NCI-H226 (cell line): ENCODE measurements at regions not wholly inside any gene's neighbourhood (a gene's known extent, or its start where the extent isn't known, plus 50 kb on each side); places are given as distances from the start of the nearest gene placed in this dataset.
"Not testable (repeated sequence)": the region's sequence is repeated elsewhere in the genome, so short reads cannot be mapped to it uniquely, and the experiment has no call there.

Source experiments
- DNase-seq: peaks from one replicate; pipeline ENCODE4 v3.0.0-alpha.2; 2015

DNA sequence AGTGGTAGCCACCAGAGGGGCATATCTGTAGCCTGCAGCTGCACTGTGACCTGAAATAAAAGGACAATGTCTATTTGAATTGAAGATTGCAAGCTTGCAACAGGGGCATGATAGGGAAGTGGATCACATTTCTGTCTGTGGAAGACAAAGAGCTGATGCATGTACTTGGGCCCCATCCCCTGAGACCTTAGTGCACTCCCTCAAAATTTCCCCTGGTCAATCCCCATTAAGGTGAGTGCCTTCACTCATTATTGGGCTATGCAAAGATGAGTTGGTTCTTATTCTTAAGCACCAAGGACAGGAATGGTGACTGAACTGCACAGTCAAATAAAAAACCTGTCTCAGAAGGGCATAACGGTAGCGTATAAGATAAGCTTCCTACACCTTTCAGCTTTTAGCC, 273.1 kb upstream of the ARSJ start:
- DNase-seq, result no peak

GRCh38 chr4:114257501-114257900, 278.1 kb upstream of the ARSJ start:
- DNase-seq, result peak; percentile 34

DNA sequence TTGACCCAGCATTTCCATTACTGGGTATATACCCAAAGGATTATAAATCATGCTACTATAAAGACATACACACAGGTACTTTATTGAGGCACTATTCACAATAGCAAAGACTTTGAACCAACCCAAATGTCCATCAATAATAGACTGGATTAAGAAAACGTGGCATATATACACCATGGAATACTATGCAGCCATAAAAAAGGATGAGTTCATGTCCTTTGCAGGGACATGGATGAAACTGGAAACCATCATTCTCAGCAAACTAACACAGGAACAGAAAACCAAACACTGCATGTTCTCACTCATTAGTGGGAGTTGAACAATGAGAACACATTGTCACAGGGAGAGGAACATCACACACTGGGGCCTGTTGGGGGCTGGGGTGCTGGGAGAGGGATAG, 283.0 kb upstream of the ARSJ start:
- not testable (repeated sequence) for DNase-seq

GRCh38 chr4:114263233-114263632, 283.8 kb upstream of the ARSJ start:
- DNase-seq, result peak; percentile 76

- DNase-seq, result no peak
These were observed 285.0 kb upstream of the ARSJ start for GRCh38 chr4:114264452-114264851.

DNA sequence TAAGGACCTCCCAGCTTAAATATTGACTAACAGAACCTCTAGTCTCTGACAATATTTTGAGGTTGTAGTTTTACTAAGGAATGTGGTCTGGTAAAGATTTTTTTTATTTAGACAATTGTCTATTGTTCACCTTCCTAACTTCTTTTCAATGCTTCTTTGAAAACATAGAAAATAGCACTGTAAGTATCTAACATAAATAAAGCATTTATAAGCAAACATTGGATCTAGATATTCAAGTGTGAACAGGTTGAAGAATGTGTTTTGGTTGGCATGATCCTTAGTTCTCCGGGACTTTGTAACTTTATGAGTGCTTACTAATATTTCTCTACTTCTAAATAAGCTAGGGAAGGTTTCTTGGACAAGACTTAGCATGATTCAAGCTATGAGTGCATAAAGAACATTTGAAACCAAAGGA, 285.4 kb upstream of the ARSJ start:
- no peak for DNase-seq

- DNase-seq, result no peak
These were observed 285.9 kb upstream of the ARSJ start for GRCh38 chr4:114265342-114265741.

DNA sequence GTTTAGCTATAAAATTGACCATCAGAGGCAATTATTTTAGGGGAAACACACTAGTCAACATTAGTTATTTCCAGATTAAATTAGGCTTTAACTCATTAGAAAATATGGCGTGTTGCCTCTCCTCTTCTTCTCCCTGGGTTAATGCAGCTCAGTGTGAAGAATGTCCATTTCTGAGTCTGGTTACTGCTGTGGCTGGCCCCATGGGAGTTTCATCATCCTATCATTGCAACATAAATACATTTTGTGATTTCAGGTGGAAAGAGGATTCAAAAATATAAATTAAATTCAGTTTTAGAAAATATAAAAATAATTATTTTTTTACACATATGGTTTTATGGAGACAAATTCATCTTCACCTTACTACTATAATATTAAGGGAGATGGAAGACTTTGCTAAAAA, 288.5 kb upstream of the ARSJ start:
- DNase-seq, result no peak

- DNase-seq, result no peak
These were observed 291.6 kb upstream of the ARSJ start for GRCh38 chr4:114271031-114271430.

- peak; percentile 82 for DNase-seq
These were observed 292.8 kb upstream of the ARSJ start for GRCh38 chr4:114272226-114272625.

- no peak for DNase-seq
These were observed 293.8 kb upstream of the ARSJ start for GRCh38 chr4:114273238-114273637.

DNA sequence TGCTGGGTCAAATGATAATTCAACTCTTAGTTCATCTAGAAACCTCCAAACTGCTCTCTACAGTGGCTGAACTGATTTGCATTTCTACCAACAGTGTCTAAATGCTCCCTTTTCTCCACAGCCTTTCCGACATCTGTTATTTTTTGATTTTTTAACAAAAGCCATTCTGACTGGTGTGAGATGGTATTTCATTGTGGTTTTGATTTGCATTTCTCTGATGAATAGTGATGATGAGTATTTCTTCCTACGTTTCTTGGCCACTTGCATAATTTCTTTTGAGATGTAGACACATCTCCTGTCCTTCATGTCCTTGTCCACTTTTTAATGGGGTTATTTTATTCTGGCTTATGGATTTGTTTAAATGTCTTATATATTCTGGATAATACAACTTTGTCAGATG, 298.2 kb upstream of the ARSJ start:
- DNase-seq, result no peak

GRCh38 chr4:114279066-114279465, 299.6 kb upstream of the ARSJ start:
- DNase-seq, result no peak

DNA sequence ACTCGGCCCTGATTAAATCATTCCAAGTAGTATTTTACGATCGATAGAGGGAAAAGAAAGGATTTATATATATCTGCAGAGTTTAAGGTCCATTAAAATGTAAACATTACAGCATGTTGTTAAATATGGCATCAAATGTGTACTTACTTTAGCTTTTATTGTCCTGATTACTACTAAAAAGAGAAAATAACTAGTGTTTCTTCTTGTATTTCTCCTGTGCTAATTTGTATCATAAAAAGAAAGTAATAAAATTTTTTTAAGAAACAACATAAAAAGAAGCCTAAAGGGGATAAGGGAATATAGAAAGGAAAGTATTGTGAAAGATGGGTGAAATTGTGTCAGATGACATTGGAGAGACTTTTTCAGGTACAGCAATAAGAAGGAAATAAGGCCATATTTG, 300.3 kb upstream of the ARSJ start:
- DNase-seq, result no peak

GRCh38 chr4:114280645-114281044, 301.2 kb upstream of the ARSJ start:
- DNase-seq, result no peak

DNA sequence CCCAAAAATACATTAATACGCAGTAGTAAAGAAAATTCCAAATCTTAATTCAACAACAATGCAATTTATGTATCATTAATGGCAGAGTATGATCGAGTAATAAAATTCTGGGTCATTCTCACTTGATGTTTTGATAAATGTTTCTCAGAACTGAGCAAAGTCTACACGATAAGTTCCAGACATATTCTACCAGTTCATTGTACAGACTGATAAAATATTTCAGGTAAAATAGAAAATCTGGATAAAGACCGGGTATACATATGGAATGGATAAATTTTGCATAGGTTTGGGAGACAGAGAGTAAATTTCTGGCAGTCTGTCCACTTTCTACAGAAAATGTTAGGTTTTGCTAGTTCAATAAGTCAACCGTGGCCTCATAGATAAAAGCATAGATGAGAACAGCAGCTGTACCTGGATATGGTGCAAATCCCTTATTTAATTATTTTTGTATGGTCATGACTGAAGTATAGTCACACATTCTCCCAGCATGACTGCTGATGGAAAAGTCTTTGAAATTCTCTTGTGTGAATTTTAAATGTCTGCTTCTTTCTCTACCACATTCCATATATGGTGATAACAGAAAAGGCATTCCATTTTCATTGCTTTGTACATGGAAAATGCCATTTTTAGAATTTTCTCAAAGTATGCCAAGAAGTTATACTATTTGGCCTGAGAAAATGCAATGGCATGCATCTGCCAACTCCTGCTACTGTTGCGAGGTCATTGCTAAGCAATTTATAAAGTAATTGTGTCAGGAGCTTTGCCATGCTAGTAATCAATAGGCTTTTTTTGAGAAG, 301.9 kb upstream of the ARSJ start:
- DNase-seq, result peak; percentile 62

GRCh38 chr4:114282937-114283336, 303.5 kb upstream of the ARSJ start:
- DNase-seq, result no peak

DNA sequence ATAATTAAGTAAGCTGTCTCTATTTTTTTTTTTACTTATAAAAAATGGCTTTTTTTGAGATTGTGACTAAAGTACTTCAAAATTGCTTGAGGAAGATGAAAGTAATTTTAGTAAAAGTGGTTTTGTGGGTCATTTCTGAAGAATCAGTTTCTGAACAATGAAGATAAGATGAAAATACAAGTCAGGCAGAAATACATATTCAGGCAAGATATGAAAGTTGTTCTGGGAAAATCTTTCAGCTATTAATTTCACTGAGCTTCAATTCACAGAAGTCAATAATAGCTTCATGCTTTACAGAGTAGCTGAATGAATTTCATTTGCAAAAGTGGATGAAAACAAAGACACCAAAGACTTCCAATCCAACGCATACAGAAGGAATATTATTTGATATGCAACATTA, 305.2 kb upstream of the ARSJ start:
- no peak for DNase-seq

DNA sequence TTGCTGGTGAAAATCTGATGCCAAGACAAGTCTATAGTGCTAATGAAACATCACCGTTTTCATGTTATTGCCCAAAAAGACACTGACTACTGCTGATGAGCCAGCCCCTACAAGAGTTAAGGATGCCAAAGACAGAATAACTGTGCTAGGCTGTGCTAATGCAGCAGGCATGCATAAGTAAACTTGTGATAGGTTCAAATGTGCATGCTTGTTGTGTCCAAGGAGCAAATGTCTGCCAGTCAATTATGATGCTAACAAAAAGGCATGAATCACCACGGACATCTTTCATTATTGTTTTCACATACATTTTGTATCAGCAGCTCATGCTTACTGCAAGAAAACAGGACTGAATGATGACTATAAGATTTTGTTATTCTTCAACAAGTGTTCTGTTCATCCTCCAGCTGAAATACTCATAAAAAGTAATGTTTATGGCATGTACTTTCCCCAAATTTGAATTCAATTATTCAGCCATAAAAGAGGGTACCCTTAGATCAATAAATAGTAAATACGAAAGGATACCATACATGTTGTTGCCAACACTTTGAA, 306.9 kb upstream of the ARSJ start:
- DNase-seq, result no peak

DNA sequence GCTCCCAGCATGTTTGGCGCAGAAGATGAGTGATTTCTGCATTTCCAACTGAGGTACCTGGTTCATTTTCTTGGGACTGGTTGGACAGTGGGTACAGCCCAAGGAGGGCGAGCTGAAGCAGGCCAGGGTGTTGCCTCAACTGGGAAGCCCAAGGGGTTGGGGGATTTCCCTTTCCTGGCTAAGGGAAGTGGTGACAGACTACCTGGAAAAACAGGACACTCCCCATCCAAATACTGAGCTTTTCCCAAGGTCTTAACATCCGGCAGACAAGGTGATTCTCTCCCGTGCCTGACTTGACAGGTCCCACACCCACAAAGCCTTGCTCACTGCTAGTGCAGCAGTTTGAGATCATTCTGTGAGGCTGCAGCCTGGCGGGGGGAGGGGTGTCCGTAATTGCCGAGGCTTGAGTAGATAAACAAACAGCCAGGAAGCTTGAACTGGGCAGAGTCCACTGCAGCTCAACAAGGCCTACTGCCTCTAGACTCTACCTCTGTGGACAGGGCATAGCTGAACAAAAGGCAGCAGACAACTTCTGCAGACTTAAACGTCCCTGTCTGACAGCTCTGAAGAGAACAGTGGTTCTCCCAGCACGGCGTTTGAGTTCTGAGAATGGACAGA, 307.7 kb upstream of the ARSJ start:
- DNase-seq, result no peak

- no peak for DNase-seq
These were observed 302.5 kb upstream of the UGT8 start for GRCh38 chr4:114296126-114296525.

DNA sequence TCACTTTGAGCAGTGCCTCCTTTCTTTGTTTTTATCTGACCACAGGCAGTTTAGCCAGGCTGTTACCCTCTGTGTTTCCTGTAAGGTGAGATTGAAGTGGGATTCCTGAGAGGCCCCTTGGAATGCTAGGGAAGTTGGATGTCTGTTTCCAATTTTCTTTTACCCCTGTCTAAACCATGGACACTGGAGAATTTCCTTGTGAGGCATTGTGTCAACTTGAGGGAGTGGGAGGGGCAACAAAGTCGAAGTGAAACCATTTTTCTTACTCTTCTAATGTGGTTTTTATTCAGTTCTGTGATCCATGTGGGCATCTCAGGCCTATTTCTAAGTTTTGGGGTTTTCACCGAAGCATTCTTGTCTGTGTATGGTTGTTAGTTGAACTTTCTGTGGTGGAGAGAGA, 296.1 kb upstream of the UGT8 start:
- no peak for DNase-seq

GRCh38 chr4:114304046-114304445, 294.6 kb upstream of the UGT8 start:
- no peak for DNase-seq

DNA sequence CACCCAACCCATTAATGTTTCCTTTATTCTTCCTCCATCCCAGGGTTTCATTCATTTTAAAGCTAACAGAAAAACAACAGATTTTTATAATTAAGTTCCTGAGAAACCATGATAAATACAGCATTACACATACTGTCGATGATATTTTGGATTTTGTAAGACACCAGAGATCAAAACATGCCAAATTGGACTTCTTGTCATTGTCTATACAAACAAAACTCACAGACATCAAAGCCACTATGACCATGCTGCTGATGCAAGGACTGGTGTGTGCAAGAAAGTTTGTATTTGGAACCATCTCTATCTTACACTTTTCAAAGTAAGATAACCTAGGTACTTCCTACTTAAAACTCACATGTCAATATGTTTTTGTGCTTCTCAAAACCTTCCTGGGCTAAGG, 294.0 kb upstream of the UGT8 start:
- DNase-seq, result no peak

DNA sequence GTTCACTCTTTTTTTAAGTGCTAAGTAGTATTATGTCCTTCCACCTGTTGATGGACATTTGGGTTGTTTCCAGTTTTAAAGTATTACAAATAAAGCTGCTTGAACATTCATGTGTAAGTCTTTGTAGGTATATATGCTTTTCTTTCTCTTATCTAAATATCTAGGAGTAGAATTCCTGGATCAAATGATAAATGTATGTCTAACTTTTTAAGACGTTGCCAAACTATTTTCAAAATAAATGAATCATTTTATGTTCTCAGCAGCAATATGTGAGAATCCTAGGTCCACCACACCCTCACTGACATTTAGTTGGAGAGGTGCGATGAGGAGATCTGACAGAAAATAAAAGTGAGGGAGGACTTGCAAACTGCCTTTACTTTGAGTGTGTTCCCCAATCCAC, 291.7 kb upstream of the UGT8 start:
- DNase-seq, result no peak
